ENCODE measurements at regions not wholly inside any gene's neighbourhood (a gene's known extent, or its start where the extent isn't known, plus 50 kb on each side); places are given as distances from the start of the nearest gene placed in this dataset.

GRCh38 chr7:125643302-125643701, 713.7 kb upstream of the POT1 start:
- H3K9ac ChIP-seq (ENCODE audit: low read length) = no peak overlapping the region
- TF ChIP-seq EZH2 (IDR thresholded peaks at IDR 0.05; ENCODE audit: borderline replicate concordance, low read length) = no peak
- no peak for TF ChIP-seq CTCF (IDR thresholded peaks at IDR 0.05; ENCODE audit: low read length)

GRCh38 chr7:125641884-125642283, 712.3 kb upstream of the POT1 start:
- no peak overlapping the region for H3K4me3 ChIP-seq (ENCODE audit: low read depth, low read length, poor library complexity, severe bottlenecking)
- no peaks in the 10 kb centered on the region for H3K36me3 ChIP-seq (ENCODE audit: insufficient read depth, low read length)
- no peak overlapping the region for H3K27ac ChIP-seq (ENCODE audit: low read depth, low read length, poor library complexity, severe bottlenecking)
- H3K27me3 ChIP-seq (ENCODE audit: insufficient read depth, low read length) = no peaks in the 10 kb centered on the region
- H3K9me2 ChIP-seq (ENCODE audit: low read depth, low read length) = no peaks in the 10 kb centered on the region
- H3K4me2 ChIP-seq (ENCODE audit: low read length) = no peak overlapping the region
- no peak for TF ChIP-seq CTCF (IDR thresholded peaks at IDR 0.05; ENCODE audit: low read length)
- TF ChIP-seq EZH2 (IDR thresholded peaks at IDR 0.05; ENCODE audit: borderline replicate concordance, low read length) = no peak
- H3K9me3 ChIP-seq (ENCODE audit: low read length) = no peaks in the 10 kb centered on the region
- no peak overlapping the region for H3K9ac ChIP-seq (ENCODE audit: low read length)
- no peaks in the 10 kb centered on the region for H3K4me1 ChIP-seq (ENCODE audit: insufficient read depth, low read length, severe bottlenecking)
- no peak overlapping the region for H2AFZ ChIP-seq (ENCODE audit: low read length)
- H3K79me2 ChIP-seq (ENCODE audit: insufficient read depth, low read length) = no peaks in the 10 kb centered on the region
- H4K20me1 ChIP-seq (ENCODE audit: insufficient read depth, low read length) = no peaks in the 10 kb centered on the region
- H3F3A ChIP-seq (ENCODE audit: insufficient read depth, low read length) = no peaks in the 10 kb centered on the region

More at GRCh38 chr7:125643302-125643701, 713.7 kb upstream of the POT1 start:
- no peaks in the 10 kb centered on the region for H3K9me3 ChIP-seq (ENCODE audit: low read length)
- H3K36me3 ChIP-seq (ENCODE audit: insufficient read depth, low read length) = no peaks in the 10 kb centered on the region
- H3K27ac ChIP-seq (ENCODE audit: low read depth, low read length, poor library complexity, severe bottlenecking) = no peak overlapping the region
- H3K9me2 ChIP-seq (ENCODE audit: low read depth, low read length) = no peaks in the 10 kb centered on the region
- no peaks in the 10 kb centered on the region for H4K20me1 ChIP-seq (ENCODE audit: insufficient read depth, low read length)
- no peak overlapping the region for H3K4me3 ChIP-seq (ENCODE audit: low read depth, low read length, poor library complexity, severe bottlenecking)
- no peaks in the 10 kb centered on the region for H3K27me3 ChIP-seq (ENCODE audit: insufficient read depth, low read length)
- no peaks in the 10 kb centered on the region for H3F3A ChIP-seq (ENCODE audit: insufficient read depth, low read length)
- H3K4me2 ChIP-seq (ENCODE audit: low read length) = no peak overlapping the region
- H2AFZ ChIP-seq (ENCODE audit: low read length) = no peak overlapping the region
- H3K79me2 ChIP-seq (ENCODE audit: insufficient read depth, low read length) = no peaks in the 10 kb centered on the region
- no peaks in the 10 kb centered on the region for H3K4me1 ChIP-seq (ENCODE audit: insufficient read depth, low read length, severe bottlenecking)

GRCh38 chr7:125636320-125636962, 706.8 kb upstream of the POT1 start:
- Histone ChIP-seq H3K9me3 (ENCODE audit: low read length) (0 out of 2 replicates have a peak, but pooled peaks cover 3% of the 10 kb centered on the region), H3K79me2 (ENCODE audit: insufficient read depth, low read length) (no peaks in the 10 kb centered on the region), H3K9ac (ENCODE audit: low read length) (no peak overlapping the region), H3K36me3 (ENCODE audit: insufficient read depth, low read length) (no peaks in the 10 kb centered on the region), H4K20me1 (ENCODE audit: insufficient read depth, low read length) (no peaks in the 10 kb centered on the region), H2AFZ (ENCODE audit: low read length) (no peak overlapping the region), H3K4me3 (ENCODE audit: low read depth, low read length, poor library complexity, severe bottlenecking) (no peak overlapping the region), H3K9me2 (ENCODE audit: low read depth, low read length) (0 out of 2 replicates have a peak, but pooled peaks cover 10% of the 10 kb centered on the region), H3F3A (ENCODE audit: insufficient read depth, low read length) (no peaks in the 10 kb centered on the region), H3K27ac (ENCODE audit: low read depth, low read length, poor library complexity, severe bottlenecking) (no peak overlapping the region), H3K4me2 (ENCODE audit: low read length) (no peak overlapping the region), H3K4me1 (ENCODE audit: insufficient read depth, low read length, severe bottlenecking) (no peaks in the 10 kb centered on the region), H3K27me3 (ENCODE audit: insufficient read depth, low read length) (no peaks in the 10 kb centered on the region)
- no peak for TF ChIP-seq CTCF (IDR thresholded peaks at IDR 0.05; ENCODE audit: low read length)
- TF ChIP-seq EZH2 (IDR thresholded peaks at IDR 0.05; ENCODE audit: borderline replicate concordance, low read length) = no peak

All from OCI-LY1 (cell line).